Astrocyte of the spinal cord (primary cell): ENCODE measurements at regions not wholly inside any gene's neighbourhood (a gene's known extent, or its start where the extent isn't known, plus 50 kb on each side); places are given as distances from the start of the nearest gene placed in this dataset.

ENCODE experiments used
- DNase-seq: peaks from one replicate; pipeline ENCODE4 v3.0.0; 2011; ENCODE audit warnings: low read depth, low spot score
- H3K4me3 ChIP-seq: 2 replicates; pipeline ENCODE4 v1.5.1; 2011; ENCODE audit warnings: low read depth, mild to moderate bottlenecking, low read length, moderate library complexity
- CTCF ChIP-seq: IDR thresholded peaks from 2 replicates; pipeline ENCODE4 v1.5.1; 2012; ENCODE audit warnings: low read depth, mild to moderate bottlenecking, low read length, inconsistent platforms
- in situ Hi-C: cut with HindIII; loops from 2 replicates; pipeline ENCODE4 v1.10.0; 2017; ENCODE audit warnings: low sequenced_read_pairs

- no peak for DNase-seq
- no peak overlapping the region for H3K4me3 ChIP-seq
- in situ Hi-C loops = no loop called here
- TF ChIP-seq CTCF = no peak
Measured at GRCh38 chr10:84907461-84908009, 579.1 kb downstream of the CCSER2 start.

GRCh38 chr10:84908491-84908890, 580.1 kb downstream of the CCSER2 start:
- in situ Hi-C loops = no loop called here
- no peak for DNase-seq
- no peak for TF ChIP-seq CTCF
- H3K4me3 ChIP-seq = no peak overlapping the region

GRCh38 chr10:84921701-84922100, 593.3 kb downstream of the CCSER2 start:
- in situ Hi-C loops = no loop called here
- H3K4me3 ChIP-seq = no peak overlapping the region
- DNase-seq = no peak
- TF ChIP-seq CTCF = no peak

- in situ Hi-C loops = no loop called here
- no peak for TF ChIP-seq CTCF
- DNase-seq = no peak
- no peak overlapping the region for H3K4me3 ChIP-seq
Measured at GRCh38 chr10:84924131-84924530, 595.7 kb downstream of the CCSER2 start.

- in situ Hi-C loops = no loop called here
- DNase-seq = no peak
- TF ChIP-seq CTCF = no peak
- H3K4me3 ChIP-seq = no peak overlapping the region
Measured at GRCh38 chr10:84925495-84925894, 597.1 kb downstream of the CCSER2 start.

GRCh38 chr10:84933402-84933801, 605.0 kb downstream of the CCSER2 start:
- in situ Hi-C loops = no loop called here
- no peak for DNase-seq
- no peak overlapping the region for H3K4me3 ChIP-seq
- TF ChIP-seq CTCF = no peak

GRCh38 chr10:84935772-84936171, 607.4 kb downstream of the CCSER2 start:
- in situ Hi-C loops = no loop called here
- TF ChIP-seq CTCF = no peak
- DNase-seq = no peak
- no peak overlapping the region for H3K4me3 ChIP-seq
